Stimulated activated CD8-positive, alpha-beta memory T cell treated with anti-CD3 and anti-CD28 coated beads, Interleukin-12 subunit alpha, Interleukin-12 subunit beta, amount 100 ng/mL, for 1 hour (primary cell): ENCODE measurements at regions not wholly inside any gene's neighbourhood (a gene's known extent, or its start where the extent isn't known, plus 50 kb on each side); places are given as distances from the start of the nearest gene placed in this dataset.
"Not testable (repeated sequence)": the region's sequence is repeated elsewhere in the genome, so short reads cannot be mapped to it uniquely, and the experiment has no call there.

Experiments
- DNase-seq: peaks from one replicate; pipeline ENCODE4 v3.0.0-alpha.2; 2020; ENCODE audit warnings: low read depth

GRCh38 chr22:25458631-25459030 lies 105.8 kb upstream of the GRK3 start:
- DNase-seq: not testable (repeated sequence)

GRCh38 chr22:25460682-25461081 lies 103.8 kb upstream of the GRK3 start:
- DNase-seq: not testable (repeated sequence)

- no peak for DNase-seq
These were observed 103.2 kb upstream of the GRK3 start for GRCh38 chr22:25461301-25461700.

GRCh38 chr22:25462474-25463346 lies 101.8 kb upstream of the GRK3 start:
- peak; percentile 55 for DNase-seq

GRCh38 chr22:25463347-25463628 lies 101.2 kb upstream of the GRK3 start:
- DNase-seq: not testable (repeated sequence)

GRCh38 chr22:25464326-25464725 lies 100.1 kb upstream of the GRK3 start:
- not testable (repeated sequence) for DNase-seq

- no peak for DNase-seq
These were observed 98.5 kb upstream of the GRK3 start for GRCh38 chr22:25465949-25466348.

GRCh38 chr22:25472382-25472781 lies 92.1 kb upstream of the GRK3 start:
- DNase-seq: no peak

GRCh38 chr22:25475257-25476022 lies 89.0 kb upstream of the GRK3 start:
- no peak for DNase-seq

GRCh38 chr22:25477358-25477757 lies 87.1 kb upstream of the GRK3 start:
- no peak for DNase-seq

GRCh38 chr22:25478111-25478510 lies 86.4 kb upstream of the GRK3 start:
- no peak for DNase-seq

- DNase-seq: no peak
These were observed 85.9 kb upstream of the GRK3 start for GRCh38 chr22:25478528-25478927.

GRCh38 chr22:25480868-25481267 lies 83.6 kb upstream of the GRK3 start:
- not testable (repeated sequence) for DNase-seq

- no peak for DNase-seq
These were observed 82.2 kb upstream of the GRK3 start for GRCh38 chr22:25482091-25482760.

- no peak for DNase-seq
These were observed 81.4 kb upstream of the GRK3 start for GRCh38 chr22:25482868-25483639.

- DNase-seq: no peak
These were observed 80.5 kb upstream of the GRK3 start for GRCh38 chr22:25483931-25484330.

GRCh38 chr22:25484521-25485315 lies 79.8 kb upstream of the GRK3 start:
- no peak for DNase-seq

GRCh38 chr22:25485626-25486545 lies 78.6 kb upstream of the GRK3 start:
- DNase-seq: no peak

- no peak for DNase-seq
These were observed 77.0 kb upstream of the GRK3 start for GRCh38 chr22:25487508-25487907.
